ENCODE measurements at regions not wholly inside any gene's neighbourhood (a gene's known extent, or its start where the extent isn't known, plus 50 kb on each side); places are given as distances from the start of the nearest gene placed in this dataset.

DNA sequence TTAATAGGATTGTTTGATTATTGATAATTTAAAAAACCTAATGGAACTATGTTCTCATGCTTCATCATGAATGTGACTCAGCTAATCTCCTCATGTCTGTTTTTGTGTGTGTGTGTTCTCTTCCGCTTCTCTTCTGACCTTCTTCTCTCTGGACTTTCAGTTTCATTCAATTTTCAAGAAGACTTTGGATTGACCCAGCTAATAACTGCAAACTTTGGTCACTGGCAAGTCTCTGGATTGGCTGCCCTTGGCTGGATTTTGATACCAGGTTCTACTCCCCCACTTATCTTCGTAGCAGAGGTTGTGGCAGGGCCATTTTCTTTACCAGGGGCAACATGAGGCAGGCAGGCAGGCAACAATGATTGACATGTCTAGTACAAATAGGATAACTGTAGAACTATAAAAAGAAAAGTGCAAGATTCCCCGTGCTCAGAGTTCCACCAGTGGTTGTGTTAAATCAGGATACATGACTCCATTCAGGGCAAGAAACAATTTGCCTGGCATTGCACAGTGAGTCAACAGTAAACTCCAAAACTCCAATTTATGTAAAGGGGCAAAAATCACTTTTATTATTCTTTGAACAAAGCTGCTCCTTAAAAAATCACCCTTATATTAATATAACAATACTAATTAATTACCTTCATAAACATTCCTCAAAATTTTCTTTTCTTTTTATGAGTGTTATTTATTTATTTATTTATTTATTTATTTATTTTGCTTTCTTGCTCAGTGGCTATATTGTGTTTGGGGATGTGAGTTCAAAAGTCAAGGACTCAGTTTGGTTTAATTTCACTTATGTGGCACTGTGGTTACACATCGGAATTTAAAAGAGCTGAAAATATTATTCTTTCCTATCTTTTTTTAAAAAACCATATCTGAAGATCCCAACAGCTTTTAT is 167.6 kb downstream of the RND3 start:
- TF ChIP-seq, protein P1, sequence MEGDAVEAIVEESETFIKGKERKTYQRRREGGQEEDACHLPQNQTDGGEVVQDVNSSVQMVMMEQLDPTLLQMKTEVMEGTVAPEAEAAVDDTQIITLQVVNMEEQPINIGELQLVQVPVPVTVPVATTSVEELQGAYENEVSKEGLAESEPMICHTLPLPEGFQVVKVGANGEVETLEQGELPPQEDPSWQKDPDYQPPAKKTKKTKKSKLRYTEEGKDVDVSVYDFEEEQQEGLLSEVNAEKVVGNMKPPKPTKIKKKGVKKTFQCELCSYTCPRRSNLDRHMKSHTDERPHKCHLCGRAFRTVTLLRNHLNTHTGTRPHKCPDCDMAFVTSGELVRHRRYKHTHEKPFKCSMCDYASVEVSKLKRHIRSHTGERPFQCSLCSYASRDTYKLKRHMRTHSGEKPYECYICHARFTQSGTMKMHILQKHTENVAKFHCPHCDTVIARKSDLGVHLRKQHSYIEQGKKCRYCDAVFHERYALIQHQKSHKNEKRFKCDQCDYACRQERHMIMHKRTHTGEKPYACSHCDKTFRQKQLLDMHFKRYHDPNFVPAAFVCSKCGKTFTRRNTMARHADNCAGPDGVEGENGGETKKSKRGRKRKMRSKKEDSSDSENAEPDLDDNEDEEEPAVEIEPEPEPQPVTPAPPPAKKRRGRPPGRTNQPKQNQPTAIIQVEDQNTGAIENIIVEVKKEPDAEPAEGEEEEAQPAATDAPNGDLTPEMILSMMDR (IDR thresholded peaks at IDR 0.05; ENCODE audit: low read depth, low read length) = no peak
- no peak for TF ChIP-seq EZH2phosphoT487 (IDR thresholded peaks at IDR 0.05; ENCODE audit: low read depth)
